Glutamatergic neuron (in vitro differentiated cells): ENCODE measurements at regions not wholly inside any gene's neighbourhood (a gene's known extent, or its start where the extent isn't known, plus 50 kb on each side); places are given as distances from the start of the nearest gene placed in this dataset.

Experiments used
- DNase-seq: peaks from one replicate; pipeline ENCODE4 v3.0.0; 2022
- H3K27ac Mint-ChIP-seq: one replicate; pipeline ENCODE4 v1.8.0; 2020; ENCODE audit warnings: mild to moderate bottlenecking, mixed read lengths, inconsistent platforms; ENCODE audit not compliant: unreplicated experiment
- H3K27me3 Mint-ChIP-seq: one replicate; pipeline ENCODE4 v1.8.0; 2020; ENCODE audit warnings: mild to moderate bottlenecking, moderate library complexity, mixed read lengths, inconsistent platforms; ENCODE audit not compliant: unreplicated experiment
- H3K36me3 Mint-ChIP-seq: one replicate; pipeline ENCODE4 v1.8.0; 2020; ENCODE audit warnings: mild to moderate bottlenecking, mixed read lengths, inconsistent platforms; ENCODE audit not compliant: unreplicated experiment
- H3K4me1 Mint-ChIP-seq: one replicate; pipeline ENCODE4 v1.8.0; 2020; ENCODE audit warnings: mild to moderate bottlenecking, low read depth, mixed read lengths, inconsistent platforms; ENCODE audit not compliant: unreplicated experiment
- H3K4me3 Mint-ChIP-seq: one replicate; pipeline ENCODE4 v1.8.0; 2020; ENCODE audit warnings: mild to moderate bottlenecking, mixed read lengths, inconsistent platforms; ENCODE audit not compliant: unreplicated experiment
- H3K9me3 Mint-ChIP-seq: one replicate; pipeline ENCODE4 v1.8.0; 2020; ENCODE audit warnings: mild to moderate bottlenecking, moderate library complexity, mixed read lengths, inconsistent platforms; ENCODE audit not compliant: unreplicated experiment
- TF ChIP-seq, protein P1 (sequence below): fragments of 200-600 bp; sonication (generic); IDR thresholded peaks from one replicate; pipeline ENCODE4 v1.5.0; 2021; ENCODE audit not compliant: partially characterized antibody, unreplicated experiment

GRCh38 chr9:95732802-95733688 is 142.4 kb upstream of the ERCC6L2 start:
- Mint-ChIP-seq H3K4me3 (no peak overlapping the region), H3K36me3 (no peaks in the 10 kb centered on the region), H3K4me1 (peaks cover 15% of the 10 kb centered on the region), H3K27me3 (peaks cover 3% of the 10 kb centered on the region), H3K9me3 (peaks cover 2% of the 10 kb centered on the region), H3K27ac (no peak overlapping the region)
- no peak for DNase-seq
- TF ChIP-seq, protein P1, sequence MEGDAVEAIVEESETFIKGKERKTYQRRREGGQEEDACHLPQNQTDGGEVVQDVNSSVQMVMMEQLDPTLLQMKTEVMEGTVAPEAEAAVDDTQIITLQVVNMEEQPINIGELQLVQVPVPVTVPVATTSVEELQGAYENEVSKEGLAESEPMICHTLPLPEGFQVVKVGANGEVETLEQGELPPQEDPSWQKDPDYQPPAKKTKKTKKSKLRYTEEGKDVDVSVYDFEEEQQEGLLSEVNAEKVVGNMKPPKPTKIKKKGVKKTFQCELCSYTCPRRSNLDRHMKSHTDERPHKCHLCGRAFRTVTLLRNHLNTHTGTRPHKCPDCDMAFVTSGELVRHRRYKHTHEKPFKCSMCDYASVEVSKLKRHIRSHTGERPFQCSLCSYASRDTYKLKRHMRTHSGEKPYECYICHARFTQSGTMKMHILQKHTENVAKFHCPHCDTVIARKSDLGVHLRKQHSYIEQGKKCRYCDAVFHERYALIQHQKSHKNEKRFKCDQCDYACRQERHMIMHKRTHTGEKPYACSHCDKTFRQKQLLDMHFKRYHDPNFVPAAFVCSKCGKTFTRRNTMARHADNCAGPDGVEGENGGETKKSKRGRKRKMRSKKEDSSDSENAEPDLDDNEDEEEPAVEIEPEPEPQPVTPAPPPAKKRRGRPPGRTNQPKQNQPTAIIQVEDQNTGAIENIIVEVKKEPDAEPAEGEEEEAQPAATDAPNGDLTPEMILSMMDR: no peak

DNA sequence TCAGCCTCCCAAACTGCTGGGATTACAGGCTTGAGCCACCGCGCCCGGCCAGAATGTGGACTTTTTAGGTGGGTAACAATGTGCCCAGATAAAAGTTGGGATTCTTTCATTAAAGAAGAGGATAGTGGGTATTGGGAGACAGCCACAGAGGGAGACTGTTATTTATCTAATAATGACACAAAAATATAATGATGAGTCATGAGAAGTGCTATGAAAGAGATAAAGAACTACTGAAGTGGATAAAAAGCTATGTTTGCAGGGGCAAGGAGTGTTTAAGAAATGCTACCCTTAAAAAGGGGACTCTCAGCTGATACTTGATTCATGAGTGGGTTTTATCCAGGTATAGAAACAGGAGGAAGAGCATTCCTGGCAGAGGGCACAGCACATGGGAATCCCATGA is 143.6 kb upstream of the ERCC6L2 start:
- TF ChIP-seq, protein P1: no peak
- H3K27ac Mint-ChIP-seq: no peak overlapping the region
- no peaks in the 10 kb centered on the region for H3K27me3 Mint-ChIP-seq
- H3K36me3 Mint-ChIP-seq: no peaks in the 10 kb centered on the region
- H3K4me1 Mint-ChIP-seq: peaks cover 12% of the 10 kb centered on the region
- DNase-seq: no peak
- peaks cover 2% of the 10 kb centered on the region for H3K9me3 Mint-ChIP-seq
- no peak overlapping the region for H3K4me3 Mint-ChIP-seq

DNA sequence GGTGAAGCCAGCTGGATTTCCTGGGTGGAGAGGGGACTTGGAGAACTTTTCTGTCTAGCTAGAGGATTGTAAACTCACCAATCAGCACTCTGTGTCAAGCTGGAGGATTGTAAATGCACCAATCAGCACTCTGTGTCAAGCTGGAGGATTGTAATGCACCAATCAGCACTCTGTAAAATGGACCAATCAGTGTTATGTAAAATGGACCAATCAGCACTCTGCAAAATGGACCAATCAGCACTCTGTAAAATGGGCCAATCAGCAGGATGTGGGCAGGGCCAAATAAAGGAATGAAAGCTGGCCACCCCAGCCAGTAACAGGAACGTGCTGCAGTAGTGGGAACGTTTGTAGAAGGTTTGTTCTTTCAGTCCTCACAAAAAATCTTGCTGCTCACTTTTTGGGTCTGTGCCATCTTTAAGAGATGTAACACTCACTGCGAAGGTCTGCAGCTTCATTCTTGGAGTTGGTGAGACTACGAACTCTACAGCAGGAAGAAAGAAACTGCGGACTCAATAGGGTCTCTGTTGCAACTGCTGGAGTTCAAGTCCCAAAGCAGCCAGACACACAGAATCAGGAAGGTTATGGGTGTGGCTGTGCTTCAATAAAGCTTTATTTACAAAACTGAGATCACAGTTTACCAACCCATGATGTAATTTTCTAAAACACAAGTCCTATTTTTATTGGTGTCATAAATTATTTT is 145.7 kb upstream of the ERCC6L2 start:
- Mint-ChIP-seq H3K36me3 (no peaks in the 10 kb centered on the region), H3K9me3 (peaks cover 2% of the 10 kb centered on the region), H3K27me3 (no peaks in the 10 kb centered on the region), H3K27ac (no peak overlapping the region), H3K4me3 (no peak overlapping the region), H3K4me1 (peaks cover 7% of the 10 kb centered on the region)
- TF ChIP-seq, protein P1: no peak
- DNase-seq: no peak

GRCh38 chr9:95729046-95729445 is 146.4 kb upstream of the ERCC6L2 start:
- Mint-ChIP-seq H3K9me3 (peaks cover 2% of the 10 kb centered on the region), H3K27ac (no peak overlapping the region), H3K4me1 (peaks cover 2% of the 10 kb centered on the region), H3K36me3 (no peaks in the 10 kb centered on the region), H3K27me3 (no peaks in the 10 kb centered on the region), H3K4me3 (no peak overlapping the region)
- TF ChIP-seq, protein P1: no peak
- DNase-seq: no peak

DNA sequence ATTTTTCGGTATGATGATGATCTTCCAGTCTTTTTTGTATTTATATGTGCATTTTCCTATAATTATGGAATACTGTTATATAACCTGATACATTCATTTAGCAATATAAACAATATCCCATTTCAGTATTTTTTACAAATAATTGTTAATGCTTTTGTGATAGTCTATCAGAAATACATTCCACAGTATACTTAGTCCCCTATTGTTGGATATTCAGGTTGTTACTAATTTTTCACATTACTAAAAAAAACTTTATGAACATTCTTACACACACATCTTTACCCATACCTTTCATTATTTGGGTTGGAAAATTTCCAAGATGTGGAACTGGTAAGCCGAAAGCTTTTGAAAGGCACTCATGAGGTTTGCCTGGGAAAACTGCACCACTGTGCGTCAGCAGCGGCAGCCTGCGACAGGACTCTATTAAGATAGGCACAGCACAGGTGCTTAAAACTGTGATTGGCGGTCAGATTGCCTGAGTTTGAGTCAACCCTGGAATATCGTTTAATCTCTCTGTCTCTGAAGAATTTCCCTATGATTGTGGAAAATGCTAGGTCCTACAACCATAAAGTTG is 147.5 kb upstream of the ERCC6L2 start:
- H3K27ac Mint-ChIP-seq: no peak overlapping the region
- DNase-seq: no peak
- H3K4me3 Mint-ChIP-seq: no peak overlapping the region
- no peaks in the 10 kb centered on the region for H3K4me1 Mint-ChIP-seq
- peaks cover 2% of the 10 kb centered on the region for H3K9me3 Mint-ChIP-seq
- no peaks in the 10 kb centered on the region for H3K27me3 Mint-ChIP-seq
- no peaks in the 10 kb centered on the region for H3K36me3 Mint-ChIP-seq
- TF ChIP-seq, protein P1: no peak
